GM12878 (cell line): ENCODE measurements at regions not wholly inside any gene's neighbourhood (a gene's known extent, or its start where the extent isn't known, plus 50 kb on each side); places are given as distances from the start of the nearest gene placed in this dataset.

ENCODE experiments used
- BACH1 ChIP-seq: fragments of 450-650 bp; IDR thresholded peaks from 2 replicates; pipeline ENCODE4 v1.6.1; 2017; ENCODE audit warnings: mild to moderate bottlenecking, borderline replicate concordance
- BCLAF1 ChIP-seq: fragments of 450-650 bp; IDR thresholded peaks from 2 replicates; pipeline ENCODE4 v1.6.1; 2017; ENCODE audit warnings: antibody characterized with exemption, mild to moderate bottlenecking, moderate library complexity
- CBFB ChIP-seq: IDR thresholded peaks from 2 replicates; pipeline ENCODE4 v1.6.1; 2016; ENCODE audit warnings: antibody characterized with exemption, low read depth
- CEBPB ChIP-seq, 2 experiments: fragments of 150-350 bp in 1 of 2; IDR thresholded peaks; 2 replicates each; pipeline ENCODE4 v1.6.1; 2012 to 2014; ENCODE audit warnings: low read depth in 2 of 2, low read length in 2 of 2, borderline replicate concordance in 1 of 2, inconsistent platforms in 1 of 2
- CTCF ChIP-seq, 3 experiments: IDR thresholded peaks in 2 of 3; conservative IDR thresholded peaks in 1 of 3; 2 replicates each; pipeline ENCODE4 v1.5.1; 2011; ENCODE audit warnings: low read depth in 3 of 3, low read length in 3 of 3, mild to moderate bottlenecking in 3 of 3, control low read depth in 2 of 3, moderate library complexity in 2 of 3, inconsistent platforms in 1 of 3, mixed read lengths in 1 of 3; ENCODE audit not compliant: control insufficient read depth in 2 of 3, insufficient read depth in 1 of 3; ENCODE audit errors: extremely low read depth in 1 of 3
- GABPA ChIP-seq: IDR thresholded peaks from 2 replicates; pipeline ENCODE4 v1.6.1; 2014; ENCODE audit warnings: antibody characterized with exemption, low read depth, mild to moderate bottlenecking, inconsistent platforms
- MYC ChIP-seq: IDR thresholded peaks from 2 replicates; pipeline ENCODE4 v1.6.1; 2011; ENCODE audit warnings: mild to moderate bottlenecking, low read length, moderate library complexity, inconsistent platforms; ENCODE audit not compliant: insufficient read depth, insufficient replicate concordance, insufficient read length, severe bottlenecking
- NR2C2 ChIP-seq: IDR thresholded peaks from 2 replicates; pipeline ENCODE4 v1.6.1; 2011; ENCODE audit warnings: borderline replicate concordance, low read depth; ENCODE audit not compliant: control insufficient read depth, insufficient read length
- RAD21 ChIP-seq: IDR thresholded peaks from 2 replicates; pipeline ENCODE4 v1.6.1; 2011; ENCODE audit warnings: mild to moderate bottlenecking, low read depth, low read length, moderate library complexity; ENCODE audit not compliant: insufficient read depth
- ZBTB33 ChIP-seq: fragments of 450-650 bp; IDR thresholded peaks from 2 replicates; pipeline ENCODE4 v1.6.1; 2017; ENCODE audit warnings: mild to moderate bottlenecking

GRCh38 chr2:167843217-167843616, 404.2 kb downstream of the STK39 start:
- TF ChIP-seq CEBPB (IDR thresholded peaks at IDR 0.05; ENCODE audit: borderline replicate concordance in 1 of 2, low read depth in 2 of 2, low read length in 2 of 2) = no peak
- no peak for TF ChIP-seq RAD21
- no peak for TF ChIP-seq CTCF (IDR thresholded peaks at IDR 0.05 in 2 of 3, conservative IDR thresholded peaks at IDR 0.05 in 1 of 3; ENCODE audit: control insufficient read depth in 2 of 3, extremely low read depth in 1 of 3, insufficient read depth in 1 of 3, low read depth in 3 of 3, low read length in 3 of 3)
- TF ChIP-seq GABPA = no peak
- no peak for TF ChIP-seq ZBTB33
- no peak for TF ChIP-seq BACH1
- TF ChIP-seq BCLAF1 = no peak
- no peak for TF ChIP-seq CBFB
- TF ChIP-seq NR2C2 = no peak
- TF ChIP-seq MYC = no peak
